Fibroblast of peridontal ligament (primary cell): ENCODE measurements at regions not wholly inside any gene's neighbourhood (a gene's known extent, or its start where the extent isn't known, plus 50 kb on each side); places are given as distances from the start of the nearest gene placed in this dataset.
A peak's percentile ranks its signal among the peaks of the same experiment; 100 is the strongest.

Experiments
- DNase-seq: peaks from one replicate; pipeline ENCODE4 v3.0.0-alpha.2; 2010; ENCODE audit errors: extremely low read depth

- no peak for DNase-seq
These were observed 249.7 kb downstream of the SPTSSA start for GRCh38 chr14:34212172-34212929.

- no peak for DNase-seq
These were observed 250.3 kb downstream of the SPTSSA start for GRCh38 chr14:34211732-34212131.

DNA sequence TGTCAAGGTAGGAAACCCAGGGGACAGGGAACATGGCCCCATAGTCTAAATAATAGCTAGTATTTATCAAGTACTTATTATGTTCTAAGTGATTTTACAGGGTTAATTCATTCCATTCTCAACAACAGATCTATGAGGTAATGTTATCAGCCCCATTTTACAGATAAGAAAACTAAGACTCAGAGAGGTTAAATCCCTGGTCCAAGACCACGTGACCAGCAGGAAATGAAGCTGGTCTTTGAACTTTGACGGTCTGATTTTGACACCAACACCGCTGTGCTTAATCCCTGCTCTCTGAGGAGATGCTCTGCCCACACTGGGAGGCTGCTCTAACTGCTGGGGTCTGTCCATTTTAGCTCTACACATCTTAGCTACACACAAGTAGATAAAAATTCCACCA is 253.5 kb downstream of the SPTSSA start:
- no peak for DNase-seq

DNA sequence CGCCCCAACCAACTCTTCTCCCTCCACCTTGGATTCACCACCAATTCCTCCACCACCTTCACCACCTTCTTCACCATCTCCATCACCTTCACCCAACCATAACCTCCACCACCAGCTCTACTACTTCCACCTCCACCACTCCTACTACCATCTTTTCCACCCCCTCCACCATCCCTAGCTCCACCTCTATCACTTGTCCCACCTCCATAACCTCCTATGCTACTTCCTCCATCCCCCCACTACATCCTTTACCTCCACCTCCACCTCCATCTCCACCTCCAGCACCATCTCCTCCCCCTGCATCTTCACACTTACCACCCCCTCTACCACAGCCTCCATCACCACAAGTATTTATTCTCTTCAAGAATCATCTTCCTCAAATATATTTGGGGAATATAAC is 254.9 kb upstream of the EGLN3 start:
- DNase-seq, result no peak

GRCh38 chr14:34204774-34205173 is 253.9 kb upstream of the EGLN3 start:
- DNase-seq, result no peak

- no peak for DNase-seq
These were observed 252.4 kb upstream of the EGLN3 start for GRCh38 chr14:34203251-34203722.

DNA sequence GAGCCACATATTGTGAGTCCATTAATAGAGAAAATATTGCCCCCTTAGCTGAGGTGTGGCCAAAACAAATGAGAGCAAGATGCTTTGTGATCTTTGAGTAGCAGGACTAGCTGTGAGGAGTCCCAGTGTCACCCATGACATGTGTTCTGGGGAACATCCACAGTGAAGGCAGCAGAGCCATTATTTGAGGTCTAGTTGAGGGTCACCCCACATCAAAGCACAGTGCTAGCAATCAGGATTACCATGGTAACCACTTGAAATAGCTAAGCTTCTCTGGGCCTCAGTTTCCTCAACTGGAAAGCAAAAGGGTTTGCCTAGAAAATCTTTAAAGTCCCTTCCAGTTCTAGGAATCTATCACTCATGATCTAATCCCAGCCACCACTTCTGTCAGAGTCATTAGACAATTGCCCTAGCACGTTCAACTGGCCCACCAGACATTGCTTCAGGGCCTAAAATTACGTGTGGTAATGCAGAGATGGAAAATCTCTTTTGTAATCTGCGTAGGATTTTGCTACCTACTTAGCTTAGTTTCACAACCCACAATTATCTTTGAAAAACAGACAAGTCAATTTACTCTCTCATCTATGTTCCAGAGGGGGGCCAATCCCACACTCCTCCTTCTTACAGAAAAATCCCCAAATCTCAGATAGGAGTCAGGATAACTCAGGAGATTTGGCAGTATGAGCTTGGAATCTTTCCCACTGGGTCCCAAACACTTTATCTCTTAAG is 251.2 kb upstream of the EGLN3 start:
- no peak for DNase-seq

- DNase-seq, result peak; percentile 8
These were observed 248.7 kb upstream of the EGLN3 start for GRCh38 chr14:34199585-34199984.

DNA sequence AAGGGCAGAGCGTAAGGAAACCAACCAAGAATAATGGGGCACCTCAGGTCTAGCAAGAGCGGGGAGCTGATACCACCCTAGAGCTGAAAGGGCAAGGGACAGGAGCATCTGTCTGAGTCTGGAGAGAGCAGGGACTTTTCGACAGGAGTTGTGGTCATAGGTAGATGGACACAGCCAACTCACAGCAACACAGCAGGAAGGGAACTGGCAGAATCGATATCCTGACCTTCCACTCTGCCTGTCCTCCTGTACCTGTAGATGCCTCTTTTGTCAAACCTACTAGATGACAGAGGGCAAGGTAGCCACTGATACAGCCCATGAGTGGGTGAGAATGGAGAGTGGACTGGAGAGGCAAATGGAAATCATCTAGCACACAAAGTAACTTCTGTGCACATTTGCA is 247.2 kb upstream of the EGLN3 start:
- DNase-seq, result no peak

DNA sequence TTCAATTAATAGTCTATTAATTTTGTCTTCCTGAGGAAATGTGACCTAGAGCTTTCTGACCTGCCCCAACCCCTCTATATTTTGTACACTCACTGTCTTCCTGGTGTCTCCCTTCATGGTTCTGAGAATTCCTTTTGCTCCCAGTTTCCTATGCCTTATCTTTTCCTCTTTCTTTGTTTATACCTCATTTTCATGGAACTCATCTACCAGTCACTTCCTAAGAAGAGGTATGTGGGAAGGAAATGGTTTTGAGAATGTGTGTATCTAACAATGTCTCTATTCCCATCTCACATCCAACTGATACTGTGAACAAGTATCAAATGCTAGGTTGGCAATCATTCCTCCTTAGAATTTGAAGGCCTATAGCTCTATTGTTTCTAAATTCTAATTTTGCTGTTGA is 245.1 kb upstream of the EGLN3 start:
- no peak for DNase-seq

DNA sequence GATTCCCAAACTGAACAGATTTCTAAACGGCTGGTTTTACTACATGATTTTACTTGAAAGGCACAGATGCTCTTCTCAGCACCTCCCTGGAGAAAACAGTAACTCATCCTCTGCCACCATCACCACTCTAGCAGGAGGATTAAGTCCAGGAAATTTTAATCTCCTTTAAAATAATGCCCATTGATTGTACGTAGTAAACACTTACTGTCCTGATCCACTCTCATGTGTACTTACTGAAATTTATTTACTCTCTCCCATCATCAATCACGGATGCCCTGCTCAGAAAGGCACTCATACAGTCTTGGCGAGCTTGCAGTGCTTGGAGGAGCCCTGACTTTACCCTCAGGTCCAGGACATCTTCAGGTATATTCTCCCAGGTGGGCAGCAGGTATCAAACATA is 239.8 kb upstream of the EGLN3 start:
- no peak for DNase-seq

GRCh38 chr14:34189866-34190265 is 239.0 kb upstream of the EGLN3 start:
- DNase-seq, result no peak

DNA sequence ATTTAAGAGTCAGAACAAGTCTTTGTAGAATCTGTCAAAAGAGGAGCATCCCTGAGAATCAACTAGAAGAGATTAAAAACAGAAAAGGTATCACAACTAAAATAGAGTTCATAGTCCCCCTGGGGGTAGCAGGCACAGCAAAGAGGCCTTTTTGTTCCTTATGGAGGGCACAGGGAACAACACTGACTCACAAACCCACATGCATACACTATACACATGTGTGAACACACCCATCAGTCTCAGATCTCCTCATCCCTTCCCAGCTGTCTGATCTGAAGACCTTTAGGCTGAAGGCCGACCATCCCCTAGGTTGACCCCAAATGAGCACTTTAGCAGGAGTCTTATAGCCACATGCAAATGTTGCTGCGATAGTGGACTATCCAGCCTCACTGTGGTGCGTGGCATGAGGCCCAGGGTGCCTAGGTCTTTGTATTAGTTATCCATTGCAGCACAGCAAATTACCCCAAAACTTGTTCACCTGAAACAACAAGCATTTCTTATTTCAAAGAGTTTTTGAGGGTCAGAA is 236.7 kb upstream of the EGLN3 start:
- DNase-seq, result no peak

GRCh38 chr14:34187061-34187460 is 236.2 kb upstream of the EGLN3 start:
- no peak for DNase-seq

GRCh38 chr14:34184126-34184525 is 233.3 kb upstream of the EGLN3 start:
- DNase-seq, result no peak

DNA sequence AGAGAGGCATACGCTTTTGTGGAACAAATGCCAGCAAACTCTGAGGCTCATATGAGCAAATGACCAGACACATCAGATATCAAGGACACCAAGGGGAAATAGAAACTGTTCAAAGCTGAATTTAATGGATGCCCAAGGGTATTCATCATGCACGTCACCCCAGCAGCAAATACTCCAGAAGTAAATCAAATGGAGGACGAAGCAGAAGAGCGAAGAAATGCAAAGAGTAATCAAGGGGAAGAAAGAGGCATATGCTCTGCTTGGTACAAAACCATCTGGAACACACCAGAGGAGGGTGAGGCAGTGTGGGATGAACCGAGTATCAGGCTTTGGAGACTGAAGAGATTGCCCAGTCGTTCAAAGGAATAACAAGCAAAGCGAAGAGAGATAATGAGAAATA is 232.6 kb upstream of the EGLN3 start:
- no peak for DNase-seq

GRCh38 chr14:34181338-34181737 is 230.5 kb upstream of the EGLN3 start:
- DNase-seq, result no peak

DNA sequence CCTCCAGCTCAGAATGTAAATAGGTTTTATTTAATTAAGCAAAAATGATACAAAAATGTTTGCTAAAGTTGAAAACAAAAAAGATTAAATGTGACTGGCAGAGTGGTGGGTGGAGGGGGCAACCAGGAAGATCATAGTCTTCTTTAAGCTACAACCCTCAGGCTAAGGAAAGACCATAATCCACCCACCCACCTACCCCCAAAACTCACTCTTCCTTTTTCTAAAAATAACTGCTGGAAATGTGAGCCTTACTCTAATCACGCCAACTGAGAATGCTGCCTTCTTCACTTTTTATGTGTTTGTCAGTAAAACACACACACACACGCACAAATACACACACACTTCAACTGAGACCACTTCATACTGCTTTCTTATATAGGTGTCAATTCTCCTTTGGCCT is 230.0 kb upstream of the EGLN3 start:
- DNase-seq, result no peak

- no peak for DNase-seq
These were observed 229.6 kb upstream of the EGLN3 start for GRCh38 chr14:34180434-34180833.

DNA sequence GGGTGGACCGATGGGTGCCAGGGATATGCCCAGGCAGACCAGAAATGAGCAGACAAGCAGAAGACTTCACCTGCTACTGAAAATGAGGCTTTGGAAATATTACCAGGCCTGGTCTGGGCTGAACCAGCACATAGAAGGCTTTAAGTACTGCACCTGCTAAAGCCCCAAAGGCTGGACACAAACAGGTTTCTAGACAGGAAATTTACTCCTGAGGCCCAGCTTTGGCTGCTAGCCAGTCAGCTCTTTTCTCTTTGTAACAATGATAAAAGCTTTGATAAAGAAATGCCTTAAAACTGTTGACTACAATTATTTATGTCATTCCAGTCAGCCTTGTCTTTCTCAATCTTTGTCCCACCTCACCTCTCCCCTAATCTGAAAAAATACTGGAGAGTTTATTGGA is 228.9 kb upstream of the EGLN3 start:
- no peak for DNase-seq

DNA sequence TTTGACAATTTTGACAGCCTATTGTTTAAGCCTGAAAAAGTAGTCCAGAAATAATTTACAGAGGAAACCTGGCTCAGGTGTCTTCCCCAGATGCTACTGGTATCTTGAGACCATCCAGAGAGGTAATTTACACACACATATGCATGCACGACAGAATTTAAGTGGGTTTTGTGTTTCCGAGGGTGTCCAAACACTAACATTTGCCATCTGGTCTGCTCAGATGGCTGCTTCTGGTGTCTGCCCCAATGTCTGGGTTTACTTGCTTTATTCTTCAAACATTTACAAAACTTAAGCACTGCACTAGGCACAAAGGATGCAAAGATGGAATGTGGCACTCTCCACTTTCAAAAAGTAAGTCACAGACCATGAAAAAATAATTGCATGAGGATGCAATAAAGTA is 226.6 kb upstream of the EGLN3 start:
- no peak for DNase-seq

DNA sequence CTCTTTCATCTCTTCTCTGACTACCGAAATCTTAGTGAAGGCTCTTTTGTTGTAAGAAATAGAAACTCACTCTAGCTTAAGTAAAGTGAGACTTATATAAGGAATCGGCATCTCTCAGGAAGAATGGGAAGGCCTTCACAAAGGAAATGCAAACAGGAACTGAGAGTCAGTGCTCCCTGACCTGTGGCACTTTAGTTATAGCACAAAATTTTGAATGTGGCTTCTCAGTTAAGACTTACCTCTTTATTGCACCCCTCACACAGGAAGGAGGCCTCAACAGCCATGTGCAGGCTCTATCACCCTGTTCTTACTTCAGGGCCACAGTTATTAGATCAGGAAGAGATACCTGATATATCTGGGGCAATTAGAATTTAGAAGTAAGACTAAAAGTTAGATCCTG is 224.7 kb upstream of the EGLN3 start:
- DNase-seq, result no peak

DNA sequence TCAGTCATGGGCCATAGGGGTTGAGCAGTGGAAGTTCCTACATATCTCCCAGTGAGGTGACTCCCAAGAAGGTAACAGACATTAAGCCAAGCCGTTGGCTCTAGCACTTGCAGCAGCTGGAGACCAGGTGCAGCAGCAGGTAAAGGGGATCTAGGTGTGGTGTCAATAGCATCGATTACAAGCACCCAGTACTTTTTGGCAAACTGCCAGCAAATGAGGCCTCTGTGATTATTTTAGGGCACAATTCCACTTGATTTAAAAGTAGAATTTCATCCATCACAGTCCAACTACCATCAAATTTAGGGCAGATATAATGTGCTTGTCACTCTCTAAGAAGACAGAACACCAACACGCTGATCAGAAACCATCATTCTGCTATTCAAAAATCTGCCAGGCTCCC is 224.1 kb upstream of the EGLN3 start:
- no peak for DNase-seq
